NCI-H446 treated with DMSO at 0.1 percent for 48 hours (cell line): ENCODE measurements at regions not wholly inside any gene's neighbourhood (a gene's known extent, or its start where the extent isn't known, plus 50 kb on each side); places are given as distances from the start of the nearest gene placed in this dataset.

Source experiments
- DNase-seq: peaks from one replicate; lab custom pipeline; 2025; lab: John Stamatoyannopoulos, UW

DNA sequence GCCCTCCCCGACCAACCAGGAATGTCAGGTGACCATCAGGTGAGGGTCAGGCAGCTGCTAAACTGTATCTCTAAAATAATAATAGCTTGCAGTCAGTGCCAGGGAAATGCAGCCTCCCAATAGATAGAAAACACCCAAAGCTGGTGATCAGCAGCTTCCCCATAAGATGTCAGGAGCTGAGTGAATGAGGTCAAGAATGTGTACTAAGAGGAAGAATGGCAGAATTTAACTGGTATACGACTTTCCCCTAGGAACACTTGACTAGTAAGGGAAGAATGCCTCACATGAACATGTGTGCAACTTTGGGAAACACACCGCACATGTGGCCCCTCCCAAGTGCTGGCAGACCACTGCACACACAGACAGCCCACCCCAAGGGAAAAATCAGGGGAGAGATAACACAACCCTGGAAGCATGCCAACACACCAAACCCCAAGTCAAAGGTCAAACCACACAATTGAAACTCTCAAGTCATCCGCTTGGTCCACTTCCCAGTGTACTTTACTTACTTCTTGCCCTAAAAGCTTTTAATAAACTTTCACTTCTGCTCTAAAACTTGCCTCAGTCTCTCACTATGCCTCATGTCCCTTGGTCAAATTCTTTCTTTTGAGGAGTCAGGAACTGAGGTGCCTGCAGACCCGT, 806.5 kb downstream of the OTOL1 start:
- no peak for DNase-seq

DNA sequence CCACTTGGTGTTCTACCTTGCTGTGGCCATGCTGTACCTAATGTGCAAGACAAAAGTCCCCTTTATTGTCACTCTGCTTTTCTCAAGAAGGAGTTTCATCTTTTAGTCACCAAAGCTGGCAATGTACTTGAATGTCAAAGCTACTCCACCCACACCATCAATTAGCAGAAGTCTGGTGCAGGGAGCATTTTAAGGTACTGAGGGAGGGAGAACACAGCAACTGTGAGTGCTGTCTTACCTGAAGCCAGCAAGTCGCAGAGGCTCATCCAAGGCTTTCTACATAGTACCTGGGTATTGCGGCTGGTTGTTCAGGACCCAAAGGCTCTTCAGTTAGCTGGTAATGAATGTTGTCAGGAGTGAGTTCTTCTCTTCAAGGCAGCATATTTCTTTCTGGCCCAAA, 820.4 kb downstream of the OTOL1 start:
- no peak for DNase-seq

DNA sequence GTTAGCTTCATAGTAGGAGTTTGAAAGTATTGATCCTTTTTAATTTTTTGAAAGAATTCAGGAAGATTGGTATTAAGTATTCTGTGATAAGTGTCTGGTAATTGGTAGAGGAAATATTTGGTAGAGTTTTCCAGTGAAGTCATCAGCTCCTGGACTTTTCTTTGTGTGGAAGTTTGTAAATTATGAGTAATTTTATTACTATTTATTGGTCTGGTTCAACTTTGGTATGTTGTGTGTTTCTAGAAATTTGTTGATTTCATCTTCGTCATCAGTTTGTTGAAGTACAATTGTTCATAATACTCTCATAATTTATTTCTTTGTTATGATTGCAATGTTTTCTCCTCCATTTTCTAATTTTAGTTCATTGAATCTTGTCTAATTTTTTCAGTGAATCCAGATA, 832.0 kb downstream of the OTOL1 start:
- DNase-seq, result no peak

DNA sequence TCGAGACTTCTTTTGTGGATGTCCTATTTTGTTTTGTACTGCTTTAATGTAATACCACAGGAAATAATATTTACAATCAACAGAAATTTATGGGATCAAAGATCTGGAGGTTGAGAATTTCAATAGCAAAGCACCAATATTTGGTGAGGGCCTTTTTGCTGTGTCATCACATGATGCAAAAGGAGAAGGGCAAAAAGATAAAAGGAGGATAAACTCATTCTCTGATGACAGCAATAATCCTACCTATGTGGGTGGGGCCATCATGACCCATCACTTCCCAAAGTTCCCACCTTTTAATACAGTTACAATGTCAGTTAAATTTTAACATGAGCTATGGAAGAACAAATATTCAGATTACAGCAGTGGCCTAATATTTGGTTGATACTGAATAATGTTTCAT, 832.9 kb downstream of the OTOL1 start:
- no peak for DNase-seq

DNA sequence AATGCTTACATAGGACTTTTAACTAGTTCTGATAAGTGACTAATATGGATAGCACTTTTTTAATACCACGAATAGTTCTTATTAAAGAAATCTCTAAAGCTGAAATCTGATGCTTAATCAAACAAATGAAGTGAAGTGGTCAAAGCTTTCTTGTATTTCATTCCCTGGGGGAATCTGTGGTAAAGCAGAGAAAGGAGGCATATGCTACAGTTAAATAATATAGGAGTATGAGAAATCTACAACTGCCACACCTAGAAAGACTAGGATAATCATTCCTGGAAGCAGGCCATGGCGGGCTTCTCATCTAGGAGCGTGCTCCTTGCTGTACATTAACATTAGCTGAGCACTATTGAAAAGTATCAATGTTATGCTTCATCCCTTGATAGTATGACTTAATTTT, 835.7 kb downstream of the OTOL1 start:
- no peak for DNase-seq

DNA sequence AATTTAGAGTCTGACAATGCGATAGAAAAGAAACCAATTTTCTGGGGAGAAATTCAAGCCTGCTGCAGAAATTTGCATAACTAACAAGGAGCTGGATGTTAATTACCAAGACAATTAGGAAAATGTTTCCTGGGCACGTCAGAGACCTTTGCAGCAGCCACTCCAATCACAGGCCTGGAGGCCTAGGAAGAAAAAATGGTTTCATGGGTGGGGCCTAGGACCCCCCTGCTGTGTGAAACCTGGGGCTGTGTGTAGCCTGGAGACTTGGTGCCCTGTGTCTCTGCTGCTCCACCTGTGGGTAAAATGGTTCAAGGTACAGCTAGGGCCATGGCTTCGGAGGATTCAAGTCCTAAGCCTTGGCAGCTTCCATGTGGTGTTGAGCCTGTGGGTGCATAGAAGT, 837.9 kb downstream of the OTOL1 start:
- no peak for DNase-seq

DNA sequence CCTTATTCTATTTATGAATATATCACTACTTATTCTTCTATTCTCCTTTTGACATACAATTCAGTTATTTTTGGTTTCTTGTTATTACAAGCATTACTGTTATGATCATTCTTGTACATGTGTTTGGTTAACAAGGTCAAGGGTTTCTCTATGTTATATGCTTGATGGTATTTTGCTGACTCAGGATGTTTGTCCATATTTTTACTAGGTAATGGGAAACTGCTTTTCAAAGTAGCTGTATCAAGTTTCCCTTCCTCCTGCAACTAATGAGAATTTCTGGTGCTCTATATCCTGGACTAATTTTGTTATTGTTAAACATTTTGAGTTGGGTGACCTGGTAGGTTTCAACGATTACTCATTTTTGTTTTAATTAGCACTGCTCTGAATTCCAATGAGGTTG, 841.0 kb downstream of the OTOL1 start:
- DNase-seq, result no peak

DNA sequence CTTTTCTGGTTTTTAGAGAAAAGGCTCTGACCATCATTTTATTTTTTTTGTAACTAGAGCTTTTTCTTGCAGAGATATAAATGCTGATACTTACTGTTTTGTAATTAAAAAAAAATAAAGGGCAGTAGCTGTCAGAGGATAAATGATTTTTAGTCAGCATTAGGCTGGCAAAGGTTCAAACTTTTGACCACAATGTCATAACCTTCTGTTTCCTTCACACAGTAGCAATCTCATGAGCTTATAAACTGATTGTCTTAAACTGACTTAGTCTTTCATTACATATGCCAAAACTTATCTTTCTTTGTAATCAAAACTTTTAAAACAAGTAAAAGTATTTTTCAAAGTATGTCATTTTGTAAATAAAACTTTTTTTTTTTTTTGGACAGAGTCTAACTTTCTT, 841.9 kb downstream of the OTOL1 start:
- DNase-seq, result no peak

DNA sequence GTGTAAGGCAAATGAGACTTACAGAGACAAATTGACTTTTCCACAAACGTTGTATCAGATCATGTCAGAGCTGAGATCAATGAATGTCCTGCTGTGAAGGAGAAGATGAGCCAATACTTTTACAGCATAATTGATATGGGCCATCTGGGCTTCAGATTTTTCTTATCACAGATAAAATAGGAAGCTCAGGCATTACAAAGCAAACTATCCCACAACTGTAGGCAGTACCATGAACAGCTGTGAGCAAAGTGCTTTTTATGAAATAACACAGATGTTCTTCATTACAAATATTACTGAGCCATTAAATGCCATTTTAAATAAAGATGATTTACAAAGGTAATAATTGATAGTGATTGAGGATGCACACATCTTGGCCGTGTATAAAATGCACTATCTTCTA, 852.3 kb downstream of the OTOL1 start:
- no peak for DNase-seq

DNA sequence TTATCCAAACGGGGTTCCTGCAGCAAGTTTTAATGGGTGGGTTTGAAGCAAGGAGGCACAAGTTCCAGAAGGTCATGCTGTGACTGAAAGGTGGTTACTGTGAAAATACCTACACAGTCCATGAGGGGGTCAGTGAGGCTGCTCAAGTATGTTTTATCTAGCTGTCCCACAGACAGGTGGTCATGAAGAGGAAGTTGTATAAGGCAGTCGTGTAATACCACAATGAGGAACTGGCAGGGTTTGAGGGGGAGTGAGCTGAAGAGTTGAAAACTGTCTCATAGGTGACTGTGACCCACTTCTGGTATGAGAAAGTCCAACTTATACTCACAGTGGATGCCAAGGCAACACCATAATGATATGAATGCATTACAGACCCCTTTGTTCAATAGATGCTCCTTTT, 856.8 kb downstream of the OTOL1 start:
- DNase-seq, result no peak

DNA sequence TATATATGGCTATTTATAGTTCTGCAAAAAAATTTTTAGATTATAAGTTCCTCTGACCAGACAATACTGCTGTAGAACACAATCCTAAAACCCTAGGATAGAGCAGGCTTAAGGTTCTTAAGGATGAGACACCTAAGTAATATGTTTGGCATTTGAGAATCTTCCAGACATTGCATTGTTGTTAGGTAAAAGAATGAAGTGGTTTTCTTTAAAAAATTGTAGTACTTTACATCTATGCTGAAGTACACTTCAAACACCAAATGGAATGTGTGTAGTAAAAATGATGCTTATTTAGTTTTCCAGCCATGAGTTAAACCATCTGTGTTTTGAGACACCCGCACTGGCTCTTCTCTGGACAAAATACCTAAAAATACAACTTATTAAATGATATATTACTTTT, 857.7 kb downstream of the OTOL1 start:
- no peak for DNase-seq

DNA sequence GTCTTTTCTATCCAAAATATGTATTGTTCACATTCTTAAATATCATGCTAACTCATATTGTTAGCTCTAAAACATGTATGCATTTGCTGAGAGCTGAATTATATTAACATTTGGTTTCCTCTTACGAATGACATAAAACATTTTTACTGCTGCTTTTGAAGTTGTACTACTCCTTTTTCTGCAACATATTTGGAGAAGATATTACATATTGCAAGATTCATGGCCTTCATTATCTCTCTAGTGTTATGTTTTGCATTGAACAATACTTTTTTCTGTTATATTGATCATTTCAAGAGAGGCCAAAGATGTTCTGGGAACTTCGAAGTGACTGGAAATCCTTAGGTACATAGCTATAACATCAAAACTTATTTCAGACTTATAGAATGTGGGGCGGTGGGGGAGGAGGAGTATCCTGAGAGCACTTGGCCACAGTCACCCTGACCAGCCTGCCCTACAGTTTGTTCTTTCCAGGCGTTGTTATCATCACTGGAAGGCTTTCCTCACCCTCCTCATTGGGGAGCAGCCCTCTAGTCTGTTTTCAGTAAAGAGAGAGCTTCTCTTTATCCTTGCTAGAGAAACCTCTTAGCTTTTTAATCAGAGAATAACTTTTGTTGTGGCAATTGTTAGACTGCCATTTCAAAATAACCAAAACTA, 868.6 kb downstream of the OTOL1 start:
- DNase-seq, result no peak

DNA sequence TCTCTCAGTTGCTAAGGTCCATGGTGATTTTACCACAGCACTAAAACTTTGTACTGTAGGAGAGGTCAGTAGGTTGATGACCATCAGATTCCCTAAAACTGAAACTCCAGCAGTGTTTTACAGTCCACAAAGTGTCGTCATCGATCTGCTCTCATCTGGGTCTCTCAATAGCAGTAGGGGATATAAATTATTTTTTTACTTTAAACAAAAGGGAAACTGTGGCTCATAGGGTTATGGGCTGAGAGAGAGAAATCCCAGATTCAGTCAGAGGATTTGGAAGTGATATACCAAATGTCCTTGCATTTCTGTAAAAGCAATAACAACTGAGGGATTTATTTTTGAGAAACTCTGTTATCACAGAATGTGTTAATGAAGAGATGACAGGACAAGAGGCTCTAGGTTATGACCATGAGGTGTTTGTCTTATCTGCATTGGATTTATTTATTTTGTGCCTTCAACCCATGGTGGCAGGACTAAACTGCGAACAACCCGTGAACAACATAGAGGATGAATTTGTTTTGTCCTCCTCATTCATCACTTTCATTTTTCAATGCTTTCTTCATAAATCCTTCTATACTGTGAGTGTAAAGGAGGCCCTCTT, 869.7 kb downstream of the OTOL1 start:
- DNase-seq, result no peak

DNA sequence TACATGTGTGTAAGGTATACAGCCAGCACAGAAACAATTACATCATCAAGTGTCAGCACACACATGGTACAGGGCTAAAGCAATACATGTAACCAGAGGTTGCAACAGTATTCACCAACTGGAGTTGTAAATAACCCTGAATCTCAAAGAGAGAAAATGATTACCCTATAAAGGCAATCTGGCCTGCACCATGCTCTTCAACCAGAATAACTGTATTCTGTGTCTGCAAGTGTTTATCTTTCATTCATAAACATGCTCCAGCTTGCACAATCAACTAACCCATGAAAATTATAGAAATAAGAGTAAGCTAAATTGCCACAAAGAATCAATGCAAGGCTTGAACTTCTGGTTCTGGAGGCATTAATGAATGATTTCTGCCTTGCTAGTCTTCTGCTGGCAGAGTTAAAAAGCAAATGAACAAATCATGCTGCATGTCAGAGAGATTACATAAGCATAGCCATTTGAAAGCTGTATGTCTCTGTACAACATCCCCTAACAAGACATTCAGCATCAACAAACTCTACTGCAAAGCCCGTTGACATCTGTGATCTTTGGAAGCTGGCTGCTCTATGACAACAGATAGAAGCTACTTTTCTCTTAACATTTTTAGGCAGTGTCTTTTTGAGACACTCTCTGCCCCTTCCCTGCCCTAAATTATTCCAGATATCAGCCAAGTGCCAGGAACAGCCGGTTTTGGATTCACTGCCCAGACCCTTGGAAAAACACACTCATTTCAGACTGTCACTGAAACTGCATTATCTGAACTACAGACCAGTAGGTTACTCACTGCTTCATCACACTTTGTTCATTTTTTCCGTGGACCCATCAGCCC, 871.0 kb downstream of the OTOL1 start:
- no peak for DNase-seq

DNA sequence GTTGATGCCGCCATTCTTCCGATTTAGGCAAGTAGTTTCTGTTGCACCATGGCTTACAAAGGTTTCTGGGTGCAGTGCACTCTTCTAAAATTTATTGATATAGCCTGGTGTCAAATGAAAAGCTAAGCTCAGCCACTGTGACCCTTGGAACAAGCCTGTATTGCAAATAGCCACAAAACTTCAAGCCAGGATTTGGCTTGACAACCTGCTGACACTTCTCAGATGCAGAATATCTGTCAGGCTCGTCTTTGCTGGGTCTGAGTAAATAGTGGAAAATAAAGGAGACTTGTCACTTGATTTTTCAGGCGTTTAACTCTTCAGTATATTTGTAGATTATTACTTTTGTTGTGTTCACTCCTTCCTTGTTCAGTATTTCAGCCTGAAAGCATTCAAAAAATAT, 871.8 kb downstream of the OTOL1 start:
- DNase-seq, result no peak

DNA sequence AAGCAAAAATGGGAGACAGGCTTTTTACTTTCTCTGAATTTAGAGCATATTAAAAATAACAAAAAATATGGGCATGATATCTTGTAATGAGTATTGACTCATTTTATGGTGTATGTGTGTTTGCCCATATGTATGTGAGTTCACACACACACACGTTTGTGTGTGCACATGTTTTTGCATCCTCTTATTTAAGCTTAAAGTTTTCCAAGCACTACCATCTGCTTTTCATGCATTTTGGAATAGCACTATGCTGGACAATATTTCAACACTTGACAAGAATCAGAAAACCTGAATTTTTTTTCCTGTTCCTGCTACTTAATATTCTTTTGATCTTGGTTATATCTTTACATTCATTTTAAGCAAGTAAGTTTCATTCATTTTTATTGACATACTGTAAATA, 872.7 kb downstream of the OTOL1 start:
- DNase-seq, result no peak

DNA sequence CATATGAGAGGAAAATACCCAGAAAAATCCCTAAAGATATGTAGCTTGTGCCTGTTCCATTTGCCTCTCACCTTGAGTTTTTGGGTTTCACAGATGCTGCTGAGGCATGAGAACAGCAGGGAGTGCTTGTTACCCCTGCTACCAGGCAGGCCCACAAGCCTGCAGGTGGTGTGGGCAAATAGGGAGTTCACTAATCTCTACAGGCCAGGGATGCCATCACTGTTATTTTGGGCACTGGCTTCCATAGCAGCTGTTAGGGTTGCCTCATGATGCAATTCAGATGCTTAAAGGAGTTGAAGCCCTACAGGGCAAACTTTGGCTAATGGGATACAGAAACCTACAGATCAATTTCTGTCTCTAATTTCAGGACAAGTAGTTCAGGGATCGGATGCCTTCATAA, 873.5 kb downstream of the OTOL1 start:
- no peak for DNase-seq

DNA sequence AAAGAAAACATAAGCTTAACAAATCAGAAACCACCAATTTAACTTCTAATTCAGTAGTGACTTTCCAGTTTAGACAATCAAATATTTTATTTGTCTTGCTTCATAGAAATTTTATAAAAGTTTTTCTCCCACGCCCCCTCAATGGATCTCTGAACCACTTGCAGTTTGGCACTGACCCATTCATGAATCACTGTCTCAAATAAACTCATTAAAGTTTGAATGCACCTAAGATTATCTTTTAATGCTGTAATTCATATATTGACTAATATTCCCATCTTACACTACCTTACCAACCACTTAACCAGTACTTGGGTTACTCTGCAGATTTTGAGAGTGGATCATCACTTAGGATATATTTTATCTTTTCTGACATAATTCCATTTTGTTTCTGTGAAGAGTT, 880.2 kb downstream of the OTOL1 start:
- no peak for DNase-seq

DNA sequence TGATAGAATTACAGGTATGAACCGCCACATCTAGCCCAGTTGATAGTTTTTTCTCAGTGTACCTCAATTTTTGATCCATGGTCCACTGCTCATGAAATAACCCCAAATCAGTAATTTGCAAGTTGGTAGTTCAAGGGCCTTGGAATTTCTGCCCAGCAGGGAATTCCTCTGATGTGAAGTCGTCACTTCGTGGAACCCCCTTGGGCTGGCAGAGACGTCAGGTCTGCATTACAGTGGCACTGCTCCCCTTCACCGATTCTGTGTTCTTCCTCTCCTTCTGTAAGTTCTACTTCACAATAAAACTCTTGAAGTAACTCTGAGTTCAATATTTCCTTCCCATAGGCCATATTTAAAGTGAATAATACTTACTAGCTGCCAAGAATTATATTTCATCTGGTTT, 881.0 kb downstream of the OTOL1 start:
- DNase-seq, result no peak

DNA sequence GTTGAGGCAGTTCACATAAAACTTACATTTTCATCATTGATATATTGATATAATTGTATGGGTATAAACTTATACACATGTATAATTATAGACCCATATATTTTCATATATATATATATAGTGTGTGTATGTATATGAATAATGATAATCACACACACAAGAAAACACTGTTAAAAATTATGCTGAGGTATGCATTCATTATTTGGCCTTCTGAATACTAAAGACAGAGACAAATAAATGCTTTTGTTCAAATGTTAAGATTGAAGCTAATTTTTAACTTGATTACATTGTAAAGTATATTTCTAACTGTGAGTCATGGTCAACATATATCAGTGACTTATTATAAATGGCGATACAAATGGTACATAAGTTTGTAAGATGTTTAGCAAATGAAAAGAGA, 888.8 kb downstream of the OTOL1 start:
- no peak for DNase-seq

DNA sequence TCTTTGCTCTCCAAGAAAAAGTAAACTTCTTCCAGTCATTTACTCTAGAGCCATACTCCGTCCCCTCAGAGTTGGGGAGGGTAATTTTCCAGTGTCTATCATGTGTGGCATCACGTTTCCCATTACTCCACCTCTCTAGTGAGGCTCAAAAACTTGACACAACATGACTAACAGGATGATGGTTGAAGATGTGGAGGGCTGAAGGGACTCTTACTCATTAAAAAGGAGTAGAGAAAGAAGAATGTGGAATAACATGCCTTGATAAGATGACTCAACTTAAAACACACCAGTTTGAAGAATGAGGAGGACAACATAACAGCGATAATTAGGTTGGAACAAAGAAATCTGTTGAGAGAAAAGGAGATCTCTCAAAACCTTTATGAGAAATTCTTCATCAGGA, 894.3 kb downstream of the OTOL1 start:
- no peak for DNase-seq

DNA sequence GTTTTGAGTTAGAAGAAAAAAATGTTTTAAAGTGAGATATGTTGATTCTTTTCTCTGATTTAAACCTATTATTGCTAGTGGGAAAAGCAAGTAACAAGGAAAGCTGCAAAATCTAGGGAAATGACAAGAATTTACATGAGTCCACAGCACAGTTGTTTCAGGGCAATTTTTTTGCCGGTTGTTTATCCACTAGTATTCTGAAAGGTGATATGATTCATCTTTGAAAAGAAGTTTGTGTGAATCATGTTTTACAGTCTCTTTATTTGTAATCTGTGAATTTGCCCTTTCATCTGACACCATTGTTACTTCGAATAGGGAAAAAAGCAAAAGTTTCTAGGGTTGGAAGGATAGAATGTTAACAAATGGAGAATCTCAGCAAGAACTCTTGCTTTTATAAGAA, 894.7 kb downstream of the OTOL1 start:
- no peak for DNase-seq

DNA sequence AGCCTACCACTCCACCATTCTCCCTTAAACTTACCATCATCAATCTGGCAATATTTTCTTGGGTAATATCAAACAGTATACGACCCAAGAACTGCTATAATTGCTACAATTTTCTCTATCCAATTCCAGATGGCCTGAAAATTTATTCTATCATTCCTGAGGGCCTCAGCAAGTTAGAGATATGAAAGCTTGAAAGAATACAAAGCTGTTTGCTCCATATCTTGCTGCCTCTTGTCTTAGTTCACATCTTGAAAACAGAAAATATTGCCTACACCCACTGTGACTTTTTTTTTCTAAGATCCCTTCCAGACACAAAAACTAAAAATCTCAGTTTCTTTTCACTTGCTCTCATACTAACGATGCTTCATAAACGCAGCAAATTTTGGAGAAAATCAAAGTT, 898.9 kb downstream of the OTOL1 start:
- no peak for DNase-seq
